A673 (cell line): ENCODE measurements at regions not wholly inside any gene's neighbourhood (a gene's known extent, or its start where the extent isn't known, plus 50 kb on each side); places are given as distances from the start of the nearest gene placed in this dataset.

Experiments used
- CTCF ChIP-seq: fragments of 300-800, 200-600 bp; sonication (generic); conservative IDR thresholded peaks from 2 replicates; pipeline ENCODE4 v1.5.1; 2017; ENCODE audit warnings: low read depth, mild to moderate bottlenecking, antibody characterized with exemption, low read length, moderate library complexity, mixed read lengths
- EZH2 ChIP-seq: fragments of 200-600 bp; sonication (generic); IDR thresholded peaks from 2 replicates; pipeline ENCODE4 v1.6.1; 2017; ENCODE audit warnings: borderline replicate concordance, low read depth, mild to moderate bottlenecking, mixed read lengths, antibody characterized with exemption, low read length; ENCODE audit not compliant: poor library complexity, severe bottlenecking

- TF ChIP-seq CTCF, result no peak
- no peak for TF ChIP-seq EZH2
Measured at GRCh38 chr21:21762855-21763254, 764.6 kb downstream of the NCAM2 start.
